ENCODE measurements at regions not wholly inside any gene's neighbourhood (a gene's known extent, or its start where the extent isn't known, plus 50 kb on each side); places are given as distances from the start of the nearest gene placed in this dataset.

- DNase-seq (ENCODE audit: low spot score), result no peak
- no peak overlapping the region for H2BK15ac ChIP-seq (ENCODE audit: low read length)
Measured at GRCh38 chr12:75720812-75721641, 209.6 kb upstream of the KRR1 start.

DNA sequence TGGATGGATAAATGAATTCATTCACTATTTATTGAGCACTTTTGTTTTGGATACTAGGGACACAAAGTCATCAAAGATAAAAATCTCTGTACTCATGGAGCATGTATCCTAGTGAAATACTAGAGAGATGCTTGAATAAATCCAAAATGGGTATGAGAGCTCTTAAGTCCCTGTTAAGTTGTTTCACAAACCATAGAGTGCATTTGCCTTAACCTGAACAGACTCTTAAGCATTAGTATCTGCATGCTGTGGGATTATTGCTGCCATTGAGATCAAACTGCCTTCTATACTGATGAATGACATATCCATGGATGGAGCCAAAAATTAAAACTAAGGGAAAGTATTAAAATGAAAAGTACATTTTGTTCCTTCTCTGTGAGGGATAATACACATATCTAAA is 206.5 kb upstream of the KRR1 start:
- H3K36me3 ChIP-seq (replicated peaks in 1 of 2; ENCODE audit: control insufficient read depth in 2 of 2, insufficient read depth in 2 of 2, low read length in 2 of 2), result no peaks in the 10 kb centered on the region
- H2BK5ac ChIP-seq (ENCODE audit: low read length), result no peak overlapping the region
- H2BK15ac ChIP-seq (ENCODE audit: low read length), result no peak overlapping the region
- no peak for DNase-seq (ENCODE audit: low spot score)
- H4K91ac ChIP-seq (ENCODE audit: low read depth, low read length, poor library complexity), result no peak overlapping the region
- no peak overlapping the region for H2BK120ac ChIP-seq (ENCODE audit: low read depth, low read length)
- H3K23ac ChIP-seq (ENCODE audit: low read depth, low read length, poor library complexity), result no peak overlapping the region
- H3K27me3 ChIP-seq (ENCODE audit: control insufficient read depth in 3 of 3, insufficient read depth in 3 of 3, low read depth in 1 of 3, low read length in 3 of 3), result no peaks in the 10 kb centered on the region
- H2BK12ac ChIP-seq (ENCODE audit: low read length), result no peak overlapping the region
- H3K4me2 ChIP-seq (ENCODE audit: insufficient read depth, low read length, poor library complexity, severe bottlenecking), result no peak overlapping the region
- H3K4ac ChIP-seq (ENCODE audit: low read length), result no peak overlapping the region
- H3K4me1 ChIP-seq (ENCODE audit: control insufficient read depth in 2 of 2, insufficient read depth in 1 of 2, low read depth in 1 of 2, low read length in 2 of 2), result peaks cover 8 to 25% of the 10 kb centered on the region in 2 donors
- H3K9ac ChIP-seq (ENCODE audit: low read depth, low read length, poor library complexity), result no peak overlapping the region
- no peak overlapping the region for H3K27ac ChIP-seq (replicated peaks; ENCODE audit: low read length)
- H3K79me1 ChIP-seq (ENCODE audit: low read depth, low read length), result no peaks in the 10 kb centered on the region
- no peak overlapping the region for H3K18ac ChIP-seq (ENCODE audit: low read length)
- H3K4me3 ChIP-seq (ENCODE audit: low read length in 2 of 2), result no peak overlapping the region
- no peak overlapping the region for H2AFZ ChIP-seq (ENCODE audit: low read length)
- no peak overlapping the region for H3K14ac ChIP-seq (ENCODE audit: low read length)
- H2AK5ac ChIP-seq (ENCODE audit: low read depth, low read length), result no peak overlapping the region
- no peaks in the 10 kb centered on the region for H3K9me3 ChIP-seq (replicated peaks in 1 of 2; ENCODE audit: control insufficient read depth in 2 of 2, insufficient read depth in 1 of 2, low read depth in 1 of 2, low read length in 2 of 2)
- H4K8ac ChIP-seq (ENCODE audit: low read depth, low read length), result no peak overlapping the region

More at GRCh38 chr12:75720812-75721641, 209.6 kb upstream of the KRR1 start:
- no peak overlapping the region for H3K18ac ChIP-seq (ENCODE audit: low read length)
- H4K91ac ChIP-seq (ENCODE audit: low read depth, low read length, poor library complexity), result no peak overlapping the region
- H3K4me3 ChIP-seq (ENCODE audit: low read length in 2 of 2), result no peak overlapping the region
- H2AFZ ChIP-seq (ENCODE audit: low read length), result peak overlapping the region; percentile 70
- no peak overlapping the region for H3K14ac ChIP-seq (ENCODE audit: low read length)
- no peak overlapping the region for H3K23ac ChIP-seq (ENCODE audit: low read depth, low read length, poor library complexity)
- no peak overlapping the region for H3K9ac ChIP-seq (ENCODE audit: low read depth, low read length, poor library complexity)
- H3K27ac ChIP-seq (replicated peaks; ENCODE audit: low read length), result no peak overlapping the region
- no peak overlapping the region for H2BK120ac ChIP-seq (ENCODE audit: low read depth, low read length)
- peaks cover 10 to 34% of the 10 kb centered on the region in 2 donors for H3K4me1 ChIP-seq (ENCODE audit: control insufficient read depth in 2 of 2, insufficient read depth in 1 of 2, low read depth in 1 of 2, low read length in 2 of 2)
- H3K27me3 ChIP-seq (ENCODE audit: control insufficient read depth in 3 of 3, insufficient read depth in 3 of 3, low read depth in 1 of 3, low read length in 3 of 3), result no peaks in the 10 kb centered on the region
- no peak overlapping the region for H2BK5ac ChIP-seq (ENCODE audit: low read length)
- H4K8ac ChIP-seq (ENCODE audit: low read depth, low read length), result no peak overlapping the region
- no peak overlapping the region for H3K4ac ChIP-seq (ENCODE audit: low read length)
- H2BK12ac ChIP-seq (ENCODE audit: low read length), result no peak overlapping the region
- no peaks in the 10 kb centered on the region for H3K36me3 ChIP-seq (replicated peaks in 1 of 2; ENCODE audit: control insufficient read depth in 2 of 2, insufficient read depth in 2 of 2, low read length in 2 of 2)
- WGBS, 2 donors (ENCODE audit: extremely low coverage in 2 of 2, insufficient read length in 2 of 2, insufficient replicate concordance in 1 of 2), result no CpG with 5 or more reads among the region's 6 CpGs
- H3K79me1 ChIP-seq (ENCODE audit: low read depth, low read length), result no peaks in the 10 kb centered on the region
- H3K4me2 ChIP-seq (ENCODE audit: insufficient read depth, low read length, poor library complexity, severe bottlenecking), result no peak overlapping the region
- H3K9me3 ChIP-seq (replicated peaks in 1 of 2; ENCODE audit: control insufficient read depth in 2 of 2, insufficient read depth in 1 of 2, low read depth in 1 of 2, low read length in 2 of 2), result no peaks in the 10 kb centered on the region
- H2AK5ac ChIP-seq (ENCODE audit: low read depth, low read length), result no peak overlapping the region

- H3K18ac ChIP-seq (ENCODE audit: low read length), result no peak overlapping the region
- H3K9me3 ChIP-seq (replicated peaks in 1 of 2; ENCODE audit: control insufficient read depth in 2 of 2, insufficient read depth in 1 of 2, low read depth in 1 of 2, low read length in 2 of 2), result no peaks in the 10 kb centered on the region
- no peak overlapping the region for H3K9ac ChIP-seq (ENCODE audit: low read depth, low read length, poor library complexity)
- no peak overlapping the region for H3K27ac ChIP-seq (replicated peaks; ENCODE audit: low read length)
- H2BK120ac ChIP-seq (ENCODE audit: low read depth, low read length), result no peak overlapping the region
- no peak overlapping the region for H4K8ac ChIP-seq (ENCODE audit: low read depth, low read length)
- H3K4me3 ChIP-seq (ENCODE audit: low read length in 2 of 2), result no peak overlapping the region
- DNase-seq (ENCODE audit: low spot score), result no peak
- WGBS, 2 donors (ENCODE audit: extremely low coverage in 2 of 2, insufficient read length in 2 of 2, insufficient replicate concordance in 1 of 2), result no CpG with 5 or more reads among the region's 5 CpGs
- H4K91ac ChIP-seq (ENCODE audit: low read depth, low read length, poor library complexity), result no peak overlapping the region
- H3K4me1 ChIP-seq (ENCODE audit: control insufficient read depth in 2 of 2, insufficient read depth in 1 of 2, low read depth in 1 of 2, low read length in 2 of 2), result peaks cover 6 to 13% of the 10 kb centered on the region in 2 donors
- H3K27me3 ChIP-seq (ENCODE audit: control insufficient read depth in 3 of 3, insufficient read depth in 3 of 3, low read depth in 1 of 3, low read length in 3 of 3), result no peaks in the 10 kb centered on the region
- H3K23ac ChIP-seq (ENCODE audit: low read depth, low read length, poor library complexity), result no peak overlapping the region
- no peak overlapping the region for H2AFZ ChIP-seq (ENCODE audit: low read length)
- H3K14ac ChIP-seq (ENCODE audit: low read length), result no peak overlapping the region
- no peaks in the 10 kb centered on the region for H3K79me1 ChIP-seq (ENCODE audit: low read depth, low read length)
- no peak overlapping the region for H2BK12ac ChIP-seq (ENCODE audit: low read length)
- H2BK5ac ChIP-seq (ENCODE audit: low read length), result no peak overlapping the region
- no peak overlapping the region for H3K4ac ChIP-seq (ENCODE audit: low read length)
- no peak overlapping the region for H2BK15ac ChIP-seq (ENCODE audit: low read length)
- H2AK5ac ChIP-seq (ENCODE audit: low read depth, low read length), result no peak overlapping the region
- H3K36me3 ChIP-seq (replicated peaks in 1 of 2; ENCODE audit: control insufficient read depth in 2 of 2, insufficient read depth in 2 of 2, low read length in 2 of 2), result no peaks in the 10 kb centered on the region
- H3K4me2 ChIP-seq (ENCODE audit: insufficient read depth, low read length, poor library complexity, severe bottlenecking), result no peak overlapping the region
Measured at GRCh38 chr12:75716291-75717025, 205.0 kb upstream of the KRR1 start.

GRCh38 chr12:75715682-75716081 is 204.3 kb upstream of the KRR1 start:
- Histone ChIP-seq H3K9ac (ENCODE audit: low read depth, low read length, poor library complexity) (no peak overlapping the region), H2AFZ (ENCODE audit: low read length) (no peak overlapping the region), H3K79me1 (ENCODE audit: low read depth, low read length) (no peaks in the 10 kb centered on the region), H3K27me3 (ENCODE audit: control insufficient read depth in 3 of 3, insufficient read depth in 3 of 3, low read depth in 1 of 3, low read length in 3 of 3) (no peaks in the 10 kb centered on the region), H3K23ac (ENCODE audit: low read depth, low read length, poor library complexity) (no peak overlapping the region), H4K91ac (ENCODE audit: low read depth, low read length, poor library complexity) (no peak overlapping the region), H2BK5ac (ENCODE audit: low read length) (no peak overlapping the region), H2BK12ac (ENCODE audit: low read length) (no peak overlapping the region), H3K4me1 (ENCODE audit: control insufficient read depth in 2 of 2, insufficient read depth in 1 of 2, low read depth in 1 of 2, low read length in 2 of 2) (peaks cover 6 to 13% of the 10 kb centered on the region in 2 donors), H3K27ac (replicated peaks; ENCODE audit: low read length) (no peak overlapping the region), H4K8ac (ENCODE audit: low read depth, low read length) (no peak overlapping the region), H3K9me3 (replicated peaks in 1 of 2; ENCODE audit: control insufficient read depth in 2 of 2, insufficient read depth in 1 of 2, low read depth in 1 of 2, low read length in 2 of 2) (no peaks in the 10 kb centered on the region), H3K36me3 (replicated peaks in 1 of 2; ENCODE audit: control insufficient read depth in 2 of 2, insufficient read depth in 2 of 2, low read length in 2 of 2) (no peaks in the 10 kb centered on the region), H2BK15ac (ENCODE audit: low read length) (no peak overlapping the region), H3K18ac (ENCODE audit: low read length) (no peak overlapping the region), H2BK120ac (ENCODE audit: low read depth, low read length) (no peak overlapping the region), H3K14ac (ENCODE audit: low read length) (no peak overlapping the region), H3K4ac (ENCODE audit: low read length) (no peak overlapping the region), H3K4me2 (ENCODE audit: insufficient read depth, low read length, poor library complexity, severe bottlenecking) (no peak overlapping the region), H2AK5ac (ENCODE audit: low read depth, low read length) (no peak overlapping the region), H3K4me3 (ENCODE audit: low read length in 2 of 2) (no peak overlapping the region)
- WGBS, 2 donors (ENCODE audit: extremely low coverage in 2 of 2, insufficient read length in 2 of 2, insufficient replicate concordance in 1 of 2), result no CpG with 5 or more reads among the region's 6 CpGs
- no peak for DNase-seq (ENCODE audit: low spot score)

All from neuronal stem cell (in vitro differentiated cells).